ENCODE measurements at regions not wholly inside any gene's neighbourhood (a gene's known extent, or its start where the extent isn't known, plus 50 kb on each side); places are given as distances from the start of the nearest gene placed in this dataset.

GRCh38 chr13:68993154-68993553, 1114.5 kb upstream of the ATXN8OS start:
- TF ChIP-seq RAD21 (IDR thresholded peaks at IDR 0.05; ENCODE audit: low read depth) (no peak), CREB1 (IDR thresholded peaks at IDR 0.05; ENCODE audit: low read depth) (no peak), EP300 (IDR thresholded peaks at IDR 0.05; ENCODE audit: borderline replicate concordance) (no peak), TCF12 (IDR thresholded peaks at IDR 0.05; ENCODE audit: low read depth) (no peak), TEAD4 (IDR thresholded peaks at IDR 0.05) (no peak), EGR1 (IDR thresholded peaks at IDR 0.05) (no peak), NFIC (IDR thresholded peaks at IDR 0.05) (no peak), YY1 (IDR thresholded peaks at IDR 0.05; ENCODE audit: low read depth) (no peak), ZBTB7A (IDR thresholded peaks at IDR 0.05; ENCODE audit: low read depth) (no peak), CEBPB (IDR thresholded peaks at IDR 0.05) (no peak), FOXM1 (IDR thresholded peaks at IDR 0.05; ENCODE audit: borderline replicate concordance, low read depth) (no peak)
- TF ChIP-seq, protein P1, sequence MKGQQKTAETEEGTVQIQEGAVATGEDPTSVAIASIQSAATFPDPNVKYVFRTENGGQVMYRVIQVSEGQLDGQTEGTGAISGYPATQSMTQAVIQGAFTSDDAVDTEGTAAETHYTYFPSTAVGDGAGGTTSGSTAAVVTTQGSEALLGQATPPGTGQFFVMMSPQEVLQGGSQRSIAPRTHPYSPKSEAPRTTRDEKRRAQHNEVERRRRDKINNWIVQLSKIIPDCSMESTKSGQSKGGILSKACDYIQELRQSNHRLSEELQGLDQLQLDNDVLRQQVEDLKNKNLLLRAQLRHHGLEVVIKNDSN (IDR thresholded peaks at IDR 0.05) = no peak
- TF ChIP-seq, protein P2, sequence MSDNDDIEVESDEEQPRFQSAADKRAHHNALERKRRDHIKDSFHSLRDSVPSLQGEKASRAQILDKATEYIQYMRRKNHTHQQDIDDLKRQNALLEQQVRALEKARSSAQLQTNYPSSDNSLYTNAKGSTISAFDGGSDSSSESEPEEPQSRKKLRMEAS (IDR thresholded peaks at IDR 0.05) = no peak
- TF ChIP-seq, protein P3, sequence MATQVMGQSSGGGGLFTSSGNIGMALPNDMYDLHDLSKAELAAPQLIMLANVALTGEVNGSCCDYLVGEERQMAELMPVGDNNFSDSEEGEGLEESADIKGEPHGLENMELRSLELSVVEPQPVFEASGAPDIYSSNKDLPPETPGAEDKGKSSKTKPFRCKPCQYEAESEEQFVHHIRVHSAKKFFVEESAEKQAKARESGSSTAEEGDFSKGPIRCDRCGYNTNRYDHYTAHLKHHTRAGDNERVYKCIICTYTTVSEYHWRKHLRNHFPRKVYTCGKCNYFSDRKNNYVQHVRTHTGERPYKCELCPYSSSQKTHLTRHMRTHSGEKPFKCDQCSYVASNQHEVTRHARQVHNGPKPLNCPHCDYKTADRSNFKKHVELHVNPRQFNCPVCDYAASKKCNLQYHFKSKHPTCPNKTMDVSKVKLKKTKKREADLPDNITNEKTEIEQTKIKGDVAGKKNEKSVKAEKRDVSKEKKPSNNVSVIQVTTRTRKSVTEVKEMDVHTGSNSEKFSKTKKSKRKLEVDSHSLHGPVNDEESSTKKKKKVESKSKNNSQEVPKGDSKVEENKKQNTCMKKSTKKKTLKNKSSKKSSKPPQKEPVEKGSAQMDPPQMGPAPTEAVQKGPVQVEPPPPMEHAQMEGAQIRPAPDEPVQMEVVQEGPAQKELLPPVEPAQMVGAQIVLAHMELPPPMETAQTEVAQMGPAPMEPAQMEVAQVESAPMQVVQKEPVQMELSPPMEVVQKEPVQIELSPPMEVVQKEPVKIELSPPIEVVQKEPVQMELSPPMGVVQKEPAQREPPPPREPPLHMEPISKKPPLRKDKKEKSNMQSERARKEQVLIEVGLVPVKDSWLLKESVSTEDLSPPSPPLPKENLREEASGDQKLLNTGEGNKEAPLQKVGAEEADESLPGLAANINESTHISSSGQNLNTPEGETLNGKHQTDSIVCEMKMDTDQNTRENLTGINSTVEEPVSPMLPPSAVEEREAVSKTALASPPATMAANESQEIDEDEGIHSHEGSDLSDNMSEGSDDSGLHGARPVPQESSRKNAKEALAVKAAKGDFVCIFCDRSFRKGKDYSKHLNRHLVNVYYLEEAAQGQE (IDR thresholded peaks at IDR 0.05; ENCODE audit: low read depth) = no peak

DNA sequence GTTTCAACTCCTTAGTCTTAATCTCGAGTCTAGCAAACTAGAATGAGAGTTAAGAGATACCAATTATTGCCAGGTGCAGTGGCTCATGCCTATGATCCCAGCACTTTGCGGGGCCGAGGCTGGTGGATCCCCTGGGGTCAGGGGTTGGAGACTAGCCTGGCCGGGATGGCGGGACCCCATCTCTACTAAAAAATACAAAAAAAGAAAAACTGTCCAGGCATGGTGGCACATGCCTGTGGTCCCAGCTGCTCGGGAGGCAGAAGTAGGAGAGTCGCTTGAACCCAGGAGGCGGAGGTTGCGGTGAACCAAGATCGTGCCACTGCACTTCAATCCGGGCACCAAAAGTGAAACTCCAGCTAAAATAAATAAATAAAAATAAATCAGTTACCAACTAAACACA, 1119.5 kb upstream of the ATXN8OS start:
- TF ChIP-seq, protein P3 (IDR thresholded peaks at IDR 0.05; ENCODE audit: low read depth) = no peak
- TF ChIP-seq EP300 (IDR thresholded peaks at IDR 0.05; ENCODE audit: borderline replicate concordance) (no peak), CEBPB (IDR thresholded peaks at IDR 0.05) (no peak), FOXM1 (IDR thresholded peaks at IDR 0.05; ENCODE audit: borderline replicate concordance, low read depth) (no peak), TEAD4 (IDR thresholded peaks at IDR 0.05) (no peak), CREB1 (IDR thresholded peaks at IDR 0.05; ENCODE audit: low read depth) (no peak), RAD21 (IDR thresholded peaks at IDR 0.05; ENCODE audit: low read depth) (no peak), EGR1 (IDR thresholded peaks at IDR 0.05) (no peak), YY1 (IDR thresholded peaks at IDR 0.05; ENCODE audit: low read depth) (no peak), ZBTB7A (IDR thresholded peaks at IDR 0.05; ENCODE audit: low read depth) (no peak), NFIC (IDR thresholded peaks at IDR 0.05) (no peak), TCF12 (IDR thresholded peaks at IDR 0.05; ENCODE audit: low read depth) (no peak)
- TF ChIP-seq, protein P2 (IDR thresholded peaks at IDR 0.05) = no peak
- TF ChIP-seq, protein P1 (IDR thresholded peaks at IDR 0.05) = no peak

GRCh38 chr13:68987585-68987984, 1120.0 kb upstream of the ATXN8OS start:
- TF ChIP-seq RAD21 (IDR thresholded peaks at IDR 0.05; ENCODE audit: low read depth) (no peak), TCF12 (IDR thresholded peaks at IDR 0.05; ENCODE audit: low read depth) (no peak), EGR1 (IDR thresholded peaks at IDR 0.05) (no peak), TAF1 (IDR thresholded peaks at IDR 0.05; ENCODE audit: low read depth) (no peak), CEBPB (IDR thresholded peaks at IDR 0.05) (no peak), EP300 (IDR thresholded peaks at IDR 0.05; ENCODE audit: borderline replicate concordance) (no peak), ZBTB7A (IDR thresholded peaks at IDR 0.05; ENCODE audit: low read depth) (no peak)
- TF ChIP-seq, protein P2 (IDR thresholded peaks at IDR 0.05) = no peak

DNA sequence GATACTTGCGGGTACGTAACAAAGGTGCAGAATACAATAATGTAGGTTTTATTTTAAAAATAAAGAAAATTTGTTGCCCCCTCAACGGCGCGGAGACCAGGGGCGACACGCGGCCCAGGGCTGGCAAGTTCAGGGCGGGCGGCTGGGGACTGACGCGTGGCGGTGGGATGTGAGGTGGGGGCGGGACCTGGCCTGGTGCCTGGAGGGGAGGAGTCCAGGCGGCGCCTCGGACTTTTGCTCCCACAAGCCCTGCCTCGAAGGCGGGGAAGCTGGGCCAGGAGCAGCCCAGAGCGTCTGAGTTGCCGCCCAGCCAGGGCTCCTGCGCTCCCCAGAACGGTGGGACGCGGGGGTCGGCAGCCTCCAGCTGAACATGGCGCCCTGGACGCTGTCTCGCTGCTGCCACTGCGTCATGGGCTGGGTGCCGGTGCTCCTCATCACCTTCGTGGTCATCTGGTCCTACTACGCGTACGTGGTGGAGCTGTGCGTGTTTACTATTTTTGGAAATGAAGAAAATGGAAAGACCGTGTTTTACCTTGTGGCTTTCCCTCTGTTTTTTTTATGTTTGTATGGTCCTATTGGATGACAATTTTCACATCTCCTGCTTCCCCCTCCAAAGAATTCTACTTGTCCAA, 1122.8 kb upstream of the ATXN8OS start:
- no peak for TF ChIP-seq TEAD4 (IDR thresholded peaks at IDR 0.05)
- TF ChIP-seq, protein P2 (IDR thresholded peaks at IDR 0.05) = no peak
- TF ChIP-seq NFIC (IDR thresholded peaks at IDR 0.05) = no peak
- no peak for TF ChIP-seq TCF12 (IDR thresholded peaks at IDR 0.05; ENCODE audit: low read depth)
- TF ChIP-seq RAD21 (IDR thresholded peaks at IDR 0.05; ENCODE audit: low read depth) = no peak
- no peak for TF ChIP-seq YY1 (IDR thresholded peaks at IDR 0.05; ENCODE audit: low read depth)
- no peak for TF ChIP-seq EGR1 (IDR thresholded peaks at IDR 0.05)
- TF ChIP-seq, protein P1 (IDR thresholded peaks at IDR 0.05) = no peak
- no peak for TF ChIP-seq CEBPB (IDR thresholded peaks at IDR 0.05)
- no peak for TF ChIP-seq ZBTB7A (IDR thresholded peaks at IDR 0.05; ENCODE audit: low read depth)
- no peak for TF ChIP-seq CREB1 (IDR thresholded peaks at IDR 0.05; ENCODE audit: low read depth)
- no peak for TF ChIP-seq EP300 (IDR thresholded peaks at IDR 0.05; ENCODE audit: borderline replicate concordance)
- no peak for TF ChIP-seq FOXM1 (IDR thresholded peaks at IDR 0.05; ENCODE audit: borderline replicate concordance, low read depth)
- no peak for TF ChIP-seq TAF1 (IDR thresholded peaks at IDR 0.05; ENCODE audit: low read depth)
